Occipital lobe (tissue), 1 donor: ENCODE measurements at regions not wholly inside any gene's neighbourhood (a gene's known extent, or its start where the extent isn't known, plus 50 kb on each side); places are given as distances from the start of the nearest gene placed in this dataset.
"Not testable (repeated sequence)": the region's sequence is repeated elsewhere in the genome, so short reads cannot be mapped to it uniquely, and the experiment has no call there.

Source experiments
- DNase-seq: peaks from one replicate; lab custom pipeline; 2025; lab: John Stamatoyannopoulos, UW

- no peak for DNase-seq
These were observed 90.6 kb upstream of the CIBAR2 start for GRCh38 chr16:85202631-85203461.

GRCh38 chr16:85203462-85203813 is 91.2 kb upstream of the CIBAR2 start:
- DNase-seq = no peak

- no peak for DNase-seq
These were observed 92.2 kb upstream of the CIBAR2 start for GRCh38 chr16:85204242-85205010.

- not testable (repeated sequence) for DNase-seq
These were observed 93.0 kb upstream of the CIBAR2 start for GRCh38 chr16:85205257-85205656.

GRCh38 chr16:85205747-85206471 is 93.6 kb upstream of the CIBAR2 start:
- no peak for DNase-seq

- no peak for DNase-seq
These were observed 94.4 kb upstream of the CIBAR2 start for GRCh38 chr16:85206472-85207356.

GRCh38 chr16:85207357-85207921 is 95.2 kb upstream of the CIBAR2 start:
- DNase-seq = no peak

- DNase-seq = no peak
These were observed 95.9 kb upstream of the CIBAR2 start for GRCh38 chr16:85208181-85208580.

- DNase-seq = no peak
These were observed 96.6 kb upstream of the CIBAR2 start for GRCh38 chr16:85208643-85209520.

GRCh38 chr16:85209526-85210121 is 97.4 kb upstream of the CIBAR2 start:
- DNase-seq = no peak

GRCh38 chr16:85210423-85211169 is 98.3 kb upstream of the CIBAR2 start:
- DNase-seq = no peak

GRCh38 chr16:85211271-85211801 is 99.1 kb upstream of the CIBAR2 start:
- DNase-seq = no peak

- no peak for DNase-seq
These were observed 101.8 kb upstream of the CIBAR2 start for GRCh38 chr16:85213926-85214675.

GRCh38 chr16:85215478-85216118 is 103.3 kb upstream of the CIBAR2 start:
- DNase-seq = no peak

GRCh38 chr16:85216522-85217375 is 104.5 kb upstream of the CIBAR2 start:
- peak; percentile 23 for DNase-seq
